ENCODE measurements at regions not wholly inside any gene's neighbourhood (a gene's known extent, or its start where the extent isn't known, plus 50 kb on each side); places are given as distances from the start of the nearest gene placed in this dataset.
A peak's percentile ranks its signal among the peaks of the same experiment; 100 is the strongest.

- TF ChIP-seq POLR2A (IDR thresholded peaks at IDR 0.05) (no peak), CTCF (IDR thresholded peaks at IDR 0.05) (no peak)
- 53 to 56% methylated on average over 1 of the region's 1 CpG for WGBS, 2 donors
- intact Hi-C loops (cut with DNase I): no loop called here
- Histone ChIP-seq H3K9me3 (no peaks in the 10 kb centered on the region), H3K27ac (no peak overlapping the region), H3K36me3 (no peaks in the 10 kb centered on the region), H3K4me1 (peaks cover 0 to 6% of the 10 kb centered on the region in 2 donors), H3K27me3 (no peaks in the 10 kb centered on the region), H3K4me3 (replicated peaks in 1 of 3) (no peak overlapping the region)
- no peak for DNase-seq
These were observed 2123.7 kb upstream of the RAG2 start for GRCh38 chr11:38721586-38722315.

- intact Hi-C loops (cut with DNase I): no loop called here
- H3K4me3 ChIP-seq (replicated peaks in 1 of 3): no peak overlapping the region
- DNase-seq: peak; percentile 6 to 9
- H3K4me1 ChIP-seq: peaks cover 0 to 6% of the 10 kb centered on the region in 2 donors
- H3K27me3 ChIP-seq: no peaks in the 10 kb centered on the region
- no peak for TF ChIP-seq POLR2A (IDR thresholded peaks at IDR 0.05)
- TF ChIP-seq CTCF (IDR thresholded peaks at IDR 0.05): no peak
- WGBS, 2 donors: 19 to 35% methylated on average over 1 of the region's 1 CpG
- H3K9me3 ChIP-seq: no peaks in the 10 kb centered on the region
- no peak overlapping the region for H3K27ac ChIP-seq
- no peaks in the 10 kb centered on the region for H3K36me3 ChIP-seq
These were observed 2120.6 kb upstream of the RAG2 start for GRCh38 chr11:38718659-38719058.

- Histone ChIP-seq H3K4me1 (peaks cover 0 to 6% of the 10 kb centered on the region in 2 donors), H3K36me3 (no peaks in the 10 kb centered on the region), H3K27me3 (no peaks in the 10 kb centered on the region), H3K9me3 (no peaks in the 10 kb centered on the region), H3K27ac (no peak overlapping the region), H3K4me3 (replicated peaks in 1 of 3) (no peak overlapping the region)
- TF ChIP-seq POLR2A (IDR thresholded peaks at IDR 0.05) (no peak), CTCF (IDR thresholded peaks at IDR 0.05) (no peak)
- 45 to 63% methylated on average over 2 of the region's 2 CpGs for WGBS, 2 donors
- intact Hi-C loops (cut with DNase I): no loop called here
- DNase-seq: no peak
These were observed 2120.0 kb upstream of the RAG2 start for GRCh38 chr11:38718049-38718448.

GRCh38 chr11:38711110-38711509 is 2113.1 kb upstream of the RAG2 start:
- no peak overlapping the region for H3K4me3 ChIP-seq (replicated peaks in 1 of 3)
- DNase-seq: no peak
- H3K9me3 ChIP-seq: no peaks in the 10 kb centered on the region
- H3K27ac ChIP-seq: no peak overlapping the region
- intact Hi-C loops (cut with DNase I): no loop called here
- H3K4me1 ChIP-seq: no peaks in the 10 kb centered on the region
- H3K27me3 ChIP-seq: no peaks in the 10 kb centered on the region
- TF ChIP-seq CTCF (IDR thresholded peaks at IDR 0.05): no peak
- TF ChIP-seq POLR2A (IDR thresholded peaks at IDR 0.05): no peak
- no peaks in the 10 kb centered on the region for H3K36me3 ChIP-seq

GRCh38 chr11:38710262-38710661 is 2112.2 kb upstream of the RAG2 start:
- no peak for DNase-seq
- intact Hi-C loops (cut with DNase I): no loop called here
- no peaks in the 10 kb centered on the region for H3K4me1 ChIP-seq
- no peak overlapping the region for H3K27ac ChIP-seq
- no peaks in the 10 kb centered on the region for H3K36me3 ChIP-seq
- H3K4me3 ChIP-seq (replicated peaks in 1 of 3): no peak overlapping the region
- no peak for TF ChIP-seq POLR2A (IDR thresholded peaks at IDR 0.05)
- no peak for TF ChIP-seq CTCF (IDR thresholded peaks at IDR 0.05)
- H3K27me3 ChIP-seq: no peaks in the 10 kb centered on the region
- whole genome bisulfite sequencing, 2 donors: 84 to 87% methylated on average over 5 of the region's 5 CpGs
- H3K9me3 ChIP-seq: no peaks in the 10 kb centered on the region
